ENCODE measurements at regions not wholly inside any gene's neighbourhood (a gene's known extent, or its start where the extent isn't known, plus 50 kb on each side); places are given as distances from the start of the nearest gene placed in this dataset.

GRCh38 chr2:12090590-12090989 is 344.2 kb downstream of the LPIN1 start:
- no peak for DNase-seq

DNA sequence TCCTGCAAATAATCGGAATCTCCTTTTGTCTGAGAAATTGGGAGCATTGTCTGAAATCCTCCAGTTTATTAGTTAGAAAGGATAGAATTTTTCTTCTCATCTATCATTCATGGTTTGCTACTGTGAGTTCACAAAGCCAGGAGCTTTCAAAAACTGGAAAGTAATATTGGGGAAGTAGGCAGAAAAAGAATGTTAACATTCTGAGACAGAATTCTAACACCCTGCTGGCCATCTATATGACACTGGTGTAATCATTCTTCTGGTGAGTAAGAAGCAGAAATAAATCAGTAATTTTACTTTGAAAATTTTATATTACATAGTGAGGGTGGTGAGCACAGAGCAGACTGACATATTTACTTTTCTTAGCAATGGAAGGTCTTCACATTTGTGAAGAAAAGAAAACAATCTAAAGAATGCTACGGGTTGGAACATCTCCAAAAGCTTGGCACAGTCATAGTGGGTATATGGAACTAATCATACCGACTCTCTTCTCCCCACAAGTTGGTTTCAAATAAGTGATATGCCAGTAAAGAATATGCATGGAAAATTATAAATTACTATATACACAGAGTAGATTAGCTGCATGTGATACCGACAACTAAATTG is 344.9 kb downstream of the LPIN1 start:
- no peak for DNase-seq

- DNase-seq: no peak
Measured at GRCh38 chr2:12094134-12094533, 347.7 kb downstream of the LPIN1 start.

DNA sequence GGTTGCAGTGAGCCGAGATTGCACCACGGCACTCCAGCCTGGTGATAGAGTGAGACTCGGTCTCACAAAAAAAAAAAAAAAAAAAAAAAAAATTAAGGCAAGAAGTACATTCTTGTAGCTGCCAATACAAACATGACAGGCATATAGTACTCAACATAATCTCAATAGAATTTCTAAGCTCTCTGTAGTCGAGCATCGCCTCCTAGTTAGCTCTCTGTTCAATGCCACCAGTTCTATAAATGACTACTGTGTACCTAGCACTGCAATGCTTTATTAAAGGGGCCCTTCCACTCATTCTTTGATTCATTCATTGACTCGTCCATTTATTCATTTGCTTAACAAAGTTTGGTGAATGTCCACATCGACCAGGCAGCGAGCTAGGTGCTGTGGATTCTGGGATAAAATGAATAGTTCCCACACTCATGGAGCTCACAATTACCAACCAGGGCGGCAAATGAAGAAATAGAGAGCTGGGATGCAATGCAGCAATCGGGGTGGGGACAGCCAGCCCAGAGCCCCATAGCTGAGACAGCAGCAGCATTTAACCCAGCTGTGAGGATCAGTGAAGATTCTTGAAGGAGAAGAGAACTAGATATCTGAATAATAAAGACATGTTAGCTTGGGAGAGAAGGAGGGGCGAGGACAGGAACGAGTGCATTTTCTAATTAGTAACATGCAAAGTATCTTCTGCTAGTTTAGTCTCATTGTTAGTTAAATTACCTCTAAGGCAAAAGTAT is 349.8 kb downstream of the LPIN1 start:
- no peak for DNase-seq

DNA sequence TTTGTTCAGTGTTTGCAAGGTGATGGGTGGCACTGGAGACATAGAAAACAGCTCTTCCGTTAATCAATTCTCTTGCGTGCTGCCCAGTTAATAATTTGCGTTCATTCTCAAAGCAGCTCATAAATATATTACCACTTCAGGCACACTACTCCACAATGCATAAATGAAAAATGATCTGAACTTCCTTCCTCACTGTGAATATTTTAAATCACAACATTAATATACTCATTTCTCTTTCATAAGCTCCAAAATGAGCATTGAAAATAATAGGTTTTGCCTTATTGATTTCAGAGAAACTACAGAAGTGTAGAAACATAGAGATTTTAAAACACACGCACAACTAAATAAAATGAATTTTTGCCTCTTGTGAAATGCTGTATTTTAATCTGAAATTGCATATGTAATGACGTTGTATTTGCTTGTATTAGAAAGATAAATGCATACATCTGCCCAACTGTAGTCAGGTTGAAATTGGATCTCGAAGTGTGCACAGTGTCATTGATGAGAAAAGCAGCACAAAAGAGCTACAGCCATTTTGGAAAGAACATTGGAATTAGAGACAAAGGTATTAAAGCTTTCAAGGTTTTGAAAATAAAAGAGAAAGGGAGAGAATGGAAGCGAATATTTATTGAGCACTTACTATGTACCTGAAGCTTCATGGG is 350.5 kb downstream of the LPIN1 start:
- DNase-seq: no peak

DNA sequence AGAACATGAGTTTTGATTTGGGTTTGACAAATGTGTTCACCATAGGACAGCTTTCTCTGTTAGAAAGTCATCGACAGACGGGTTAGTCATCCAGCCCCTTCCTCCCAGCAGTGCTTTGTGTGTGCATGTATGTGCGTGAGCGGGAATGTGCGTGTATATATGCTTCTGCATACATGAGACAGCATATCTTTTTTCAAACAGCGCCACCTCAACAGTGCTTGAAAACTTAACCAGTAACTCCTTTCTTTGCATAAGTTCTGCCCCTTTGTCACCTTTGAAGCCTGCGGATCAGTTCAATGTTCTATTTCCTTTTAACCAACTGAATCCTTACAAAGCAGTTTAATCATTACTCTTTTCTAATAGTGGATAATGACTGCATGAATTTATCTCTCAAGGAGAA is 351.4 kb downstream of the LPIN1 start:
- no peak for DNase-seq

GRCh38 chr2:12099374-12099773 is 352.9 kb downstream of the LPIN1 start:
- no peak for DNase-seq

DNA sequence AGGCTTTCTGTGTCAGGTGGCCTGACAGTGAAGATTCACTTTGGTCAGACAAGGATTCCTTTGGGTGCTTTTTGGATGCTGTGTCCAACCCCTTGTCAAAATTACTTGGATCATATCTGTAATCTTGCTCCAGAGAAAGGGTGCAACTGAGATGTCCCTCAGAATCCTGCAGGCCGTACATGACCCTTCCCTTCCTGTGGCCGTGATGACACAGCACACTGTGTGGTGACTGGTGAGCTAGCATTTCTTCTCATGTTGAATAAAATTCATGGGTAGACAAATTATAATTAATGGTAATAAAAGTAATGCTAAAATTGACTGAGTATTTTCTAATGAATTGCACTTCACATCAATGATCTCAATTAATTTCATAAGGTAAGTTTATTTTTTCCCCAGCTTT is 356.2 kb downstream of the LPIN1 start:
- DNase-seq: no peak

DNA sequence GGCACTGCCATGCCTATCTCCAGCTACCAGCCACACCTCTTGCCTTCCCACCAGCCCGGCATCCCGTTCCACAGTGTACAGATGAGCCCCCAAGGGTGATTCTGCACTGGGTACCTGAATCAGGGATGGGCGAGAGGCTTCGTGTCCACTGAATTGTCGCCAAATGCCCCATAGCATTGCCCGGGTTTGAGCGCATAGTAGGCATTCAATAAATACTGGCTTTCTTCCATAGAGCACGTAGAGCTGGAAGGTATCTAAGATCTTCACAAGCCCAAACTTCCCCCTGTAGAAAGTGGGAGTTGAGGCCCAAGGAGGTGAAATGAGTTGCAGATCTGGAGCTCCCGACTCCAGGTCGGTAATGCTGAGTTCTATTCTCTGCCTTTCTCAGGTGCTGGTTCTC is 358.7 kb downstream of the LPIN1 start:
- no peak for DNase-seq

DNA sequence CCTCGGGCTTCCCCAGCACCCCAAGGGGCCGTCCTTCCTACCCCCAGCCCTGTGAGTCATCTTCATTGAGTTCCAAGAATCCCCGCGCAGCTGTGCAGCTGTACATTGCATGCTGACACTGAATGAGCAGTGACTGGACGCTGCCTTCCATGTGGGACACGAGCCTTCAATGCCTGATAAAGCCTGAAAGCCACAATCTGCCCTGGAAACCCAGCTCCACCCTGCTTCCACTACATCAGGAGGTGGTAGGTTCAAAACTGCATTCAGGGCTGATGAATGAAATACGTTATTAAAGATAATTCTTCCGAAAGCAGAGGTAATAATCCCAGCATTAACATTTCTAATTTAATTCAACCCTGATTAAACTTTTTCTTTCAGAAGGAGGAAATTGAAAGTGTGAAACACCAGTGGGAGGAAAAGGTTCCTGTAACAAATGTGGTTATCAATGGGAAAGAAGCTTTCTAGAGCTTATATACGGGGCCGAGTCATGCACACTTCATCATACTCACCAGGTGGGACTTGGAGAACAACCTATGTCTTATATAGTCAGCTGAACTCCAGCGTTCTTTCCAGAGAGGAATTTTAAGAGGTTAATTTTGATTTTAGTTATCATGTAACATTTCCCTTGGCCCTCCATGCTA is 360.1 kb downstream of the LPIN1 start:
- DNase-seq: no peak

GRCh38 chr2:12107321-12107720 is 360.9 kb downstream of the LPIN1 start:
- no peak for DNase-seq

DNA sequence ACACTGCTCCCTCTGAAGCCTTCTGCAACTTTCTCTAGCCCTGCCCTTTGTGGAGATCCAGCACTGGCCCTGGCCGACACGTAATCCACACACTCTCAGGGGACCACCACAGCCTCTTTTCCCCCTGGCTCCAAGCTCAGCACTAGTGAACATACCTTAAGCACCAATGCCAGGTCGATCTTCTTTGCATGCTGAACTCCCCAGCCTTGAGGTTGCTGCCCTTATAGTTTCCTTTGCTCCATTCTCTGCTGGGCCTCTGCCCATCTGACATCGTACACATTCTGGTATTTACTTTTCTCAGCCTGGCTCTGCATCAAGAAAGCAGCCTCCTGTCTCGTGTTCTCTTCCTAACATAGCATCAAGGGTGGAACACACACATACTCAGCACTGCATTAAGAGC is 361.5 kb downstream of the LPIN1 start:
- no peak for DNase-seq

- no peak for DNase-seq
Measured at GRCh38 chr2:12109363-12110017, 363.1 kb downstream of the LPIN1 start.

DNA sequence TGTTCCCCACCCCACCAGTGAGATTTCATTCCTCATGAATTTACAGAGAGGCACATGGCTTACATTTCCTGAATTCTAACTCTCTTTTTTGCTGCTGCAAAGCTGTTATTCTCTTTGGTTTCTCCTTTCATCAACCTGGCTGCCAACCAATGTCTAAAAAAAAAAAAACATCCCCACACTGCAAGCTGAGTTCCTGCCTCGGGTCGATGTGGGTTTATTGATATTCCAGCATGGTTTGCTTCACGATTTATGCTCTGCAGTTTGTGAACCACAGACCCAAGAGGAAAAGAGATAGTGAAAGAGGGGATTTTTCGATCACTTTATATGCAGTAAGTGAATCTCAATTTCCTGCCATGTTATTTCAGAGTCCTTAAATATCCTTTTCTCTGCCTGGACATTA is 363.6 kb downstream of the LPIN1 start:
- peak in 1 of 2 donors; percentile 19 for DNase-seq

DNA sequence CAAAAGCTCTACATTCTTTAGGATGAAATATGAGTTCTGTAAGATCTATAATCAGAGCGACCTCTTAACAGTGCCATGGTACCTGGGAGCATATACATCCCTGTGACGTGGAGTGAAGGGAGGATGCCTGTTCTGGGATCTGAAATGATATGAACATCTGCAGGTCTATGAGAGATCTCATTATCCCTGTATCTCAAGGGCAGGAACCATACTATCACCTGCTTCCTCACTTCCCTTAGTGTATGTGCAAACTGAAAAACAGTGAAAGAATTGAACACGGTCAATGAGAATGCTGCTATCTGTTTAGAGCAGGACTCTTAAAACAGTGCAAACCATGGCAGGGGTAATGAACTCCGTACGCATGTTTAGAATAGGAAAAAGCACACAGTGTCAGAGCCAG is 364.0 kb downstream of the LPIN1 start:
- no peak for DNase-seq

DNA sequence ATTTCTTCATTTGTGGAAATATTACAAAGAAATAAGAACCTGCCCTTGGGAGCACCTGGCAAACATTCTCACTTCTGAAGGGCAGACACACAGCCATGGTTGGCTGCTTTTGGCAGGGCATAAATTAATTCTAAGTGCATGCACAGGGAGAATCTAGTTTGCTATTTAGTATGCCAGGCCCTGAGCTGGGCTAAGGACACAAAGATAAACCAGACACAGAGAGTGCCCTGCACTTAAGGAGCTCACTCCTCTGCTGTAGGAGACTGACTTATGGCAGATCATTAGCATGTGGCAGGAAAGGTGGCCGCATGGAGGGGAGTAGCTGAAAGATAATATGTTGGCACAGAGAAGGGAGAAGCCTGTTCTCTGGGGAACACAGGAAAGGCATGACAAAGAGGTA is 367.0 kb downstream of the LPIN1 start:
- no peak for DNase-seq

- DNase-seq: no peak
Measured at GRCh38 chr2:12114816-12115215, 368.4 kb downstream of the LPIN1 start.

DNA sequence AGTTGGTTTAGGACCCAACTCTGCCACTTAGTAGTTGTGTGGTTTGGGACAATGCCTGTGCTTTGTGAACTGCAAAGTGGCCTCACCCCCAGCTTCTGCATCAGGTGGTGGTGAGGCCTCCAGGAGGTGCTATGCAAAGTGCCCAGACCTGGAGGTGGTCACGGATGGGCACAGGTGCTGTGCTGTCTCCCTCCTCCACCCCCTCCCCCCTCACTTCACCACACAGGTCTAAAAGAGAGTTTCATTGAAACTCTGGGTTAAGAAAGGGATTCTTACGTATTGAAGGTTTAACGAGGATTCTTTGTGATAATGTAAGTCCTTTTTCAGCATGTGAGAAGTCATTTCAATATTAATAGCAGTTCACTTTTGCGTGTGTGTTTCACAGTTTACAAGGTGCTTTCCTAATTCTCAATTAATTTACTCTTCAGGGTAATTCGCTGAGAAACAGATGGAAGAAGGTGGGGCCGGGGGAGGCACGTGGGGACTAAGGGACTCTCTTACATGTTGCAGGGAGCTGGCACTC is 369.9 kb downstream of the LPIN1 start:
- DNase-seq: peak in 1 of 2 donors; percentile 45

GRCh38 chr2:12119841-12120240 is 373.4 kb downstream of the LPIN1 start:
- no peak for DNase-seq

DNA sequence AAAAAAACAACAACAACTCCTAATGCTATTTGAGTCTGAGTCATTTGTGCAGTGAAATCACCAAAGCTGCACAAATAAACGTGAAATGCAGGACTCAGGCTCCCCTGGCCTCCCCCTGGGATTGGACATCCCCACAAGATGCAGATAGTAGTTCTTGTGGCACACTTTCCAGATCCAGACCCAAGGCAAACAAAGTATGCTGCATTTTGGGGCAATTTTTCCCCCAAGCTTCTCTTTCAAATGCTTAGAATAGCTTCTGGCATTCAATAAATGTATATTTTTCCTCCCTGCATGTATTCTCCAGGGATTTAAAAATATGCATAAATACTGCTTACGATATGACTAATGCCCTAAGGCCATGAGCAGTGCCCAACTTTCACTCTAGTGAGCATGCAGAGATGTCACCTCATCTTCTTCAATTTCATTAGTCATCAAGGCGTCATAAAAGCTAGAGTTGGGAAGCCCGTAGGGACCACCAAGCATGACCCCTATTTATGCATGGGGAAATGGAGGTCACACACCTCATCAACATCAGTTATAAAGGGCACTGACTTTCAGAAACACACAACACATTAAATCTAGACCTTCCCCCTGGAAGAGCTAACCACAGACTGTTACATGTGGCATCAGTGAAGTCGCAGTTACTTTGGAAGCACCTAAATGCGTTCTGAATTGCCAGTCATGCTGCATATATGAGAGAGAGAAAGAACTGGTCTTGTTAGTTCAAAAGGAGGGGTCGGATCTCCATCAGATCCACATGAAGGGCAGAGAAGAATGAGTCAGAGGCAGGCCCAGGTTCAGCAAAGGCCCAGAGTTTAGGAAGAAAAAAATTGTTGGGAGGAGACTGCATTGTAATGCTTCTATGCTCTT is 374.1 kb downstream of the LPIN1 start:
- no peak for DNase-seq

DNA sequence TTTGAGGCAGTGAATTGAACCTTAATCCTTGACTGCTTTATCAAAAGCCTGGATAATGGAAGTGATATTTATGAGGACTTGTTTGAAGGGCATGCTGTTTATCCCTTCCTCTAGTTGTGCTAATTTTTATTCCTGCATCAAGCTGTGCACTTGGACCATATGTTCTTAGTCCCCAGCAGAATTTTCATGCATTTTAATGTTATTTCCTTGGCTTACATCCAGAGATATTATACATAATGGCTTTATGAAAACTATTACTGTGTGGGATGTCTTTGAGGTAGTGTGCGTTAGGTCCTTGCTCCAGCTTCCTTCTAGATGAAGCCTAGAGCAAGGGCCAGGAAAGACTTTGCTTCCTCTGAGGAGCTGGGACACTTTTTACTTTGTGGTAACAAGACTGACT is 378.4 kb downstream of the LPIN1 start:
- DNase-seq: no peak

- DNase-seq: no peak
Measured at GRCh38 chr2:12126318-12126717, 379.9 kb downstream of the LPIN1 start.

All from CD4-positive, alpha-beta T cell treated with Interleukin-4 for 1 hour (primary cell).